OCI-LY7 (cell line): ENCODE measurements at regions not wholly inside any gene's neighbourhood (a gene's known extent, or its start where the extent isn't known, plus 50 kb on each side); places are given as distances from the start of the nearest gene placed in this dataset.

Experiments used
- BruUV-seq: library from RNA; stranded (reverse); fragments of 400-500 nt; replicated peaks from 2 replicates; lab custom pipeline; 2021; lab: Mats Ljungman, UMichigan
- CTCF ChIA-PET: fragments of 300-600 bp; sonication (Branson Sonifier 250); formaldehyde crosslinking; loops from one replicate; lab custom pipeline; 2022; ENCODE audit warnings: antibody characterized with exemption; ENCODE audit not compliant: unreplicated experiment; lab: Charles Lee
- POLR2A ChIA-PET: fragments of 300-600 bp; sonication (Branson Sonifier 250); formaldehyde crosslinking; loops from one replicate; lab custom pipeline; 2022; ENCODE audit warnings: antibody characterized with exemption; lab: Charles Lee
- DNase-seq: peaks from one replicate; pipeline ENCODE4 v3.0.0-alpha.2; 2015; ENCODE audit warnings: low spot score
- H2AFZ ChIP-seq: fragments of 200-600 bp; sonication (generic), shearing (Covaris generic); 2 replicates; pipeline ENCODE4 v1.6.1; 2014; ENCODE audit warnings: mild to moderate bottlenecking, antibody characterized with exemption, low read length, moderate library complexity
- H3K27ac ChIP-seq: fragments of 200-600 bp; sonication (generic); 2 replicates; pipeline ENCODE4 v1.5.1; 2014; ENCODE audit warnings: mixed run types, low read depth, mild to moderate bottlenecking, moderate library complexity, low read length, inconsistent platforms; ENCODE audit not compliant: poor library complexity, severe bottlenecking
- H3K36me3 ChIP-seq: fragments of 200-600 bp; sonication (generic); 2 replicates; pipeline ENCODE4 v1.6.1; 2014; ENCODE audit warnings: mild to moderate bottlenecking, antibody characterized with exemption, low read length, moderate library complexity, mixed read lengths; ENCODE audit not compliant: insufficient read depth
- H3K4me1 ChIP-seq: fragments of 200-600 bp; sonication (generic); 2 replicates; pipeline ENCODE4 v1.5.1; 2014; ENCODE audit warnings: mild to moderate bottlenecking, low read length; ENCODE audit not compliant: insufficient read depth, poor library complexity, severe bottlenecking
- H3K4me2 ChIP-seq: fragments of 200-600 bp; sonication (generic); 2 replicates; pipeline ENCODE4 v1.6.1; 2014; ENCODE audit warnings: mild to moderate bottlenecking, low read length
- H3K4me3 ChIP-seq: fragments of 200-600 bp; sonication (generic); 2 replicates; pipeline ENCODE4 v1.5.1; 2014; ENCODE audit warnings: mild to moderate bottlenecking, low read depth, low read length; ENCODE audit not compliant: poor library complexity, severe bottlenecking
- H3K79me2 ChIP-seq: fragments of 200-600 bp; sonication (generic); 2 replicates; pipeline ENCODE4 v1.6.1; 2016; ENCODE audit warnings: low read depth, mild to moderate bottlenecking, low read length, moderate library complexity, mixed read lengths; ENCODE audit not compliant: insufficient read depth
- H3K9me2 ChIP-seq: fragments of 200-600 bp; sonication (generic); 2 replicates; pipeline ENCODE4 v1.6.1; 2016; ENCODE audit warnings: mild to moderate bottlenecking, low read length, mixed read lengths; ENCODE audit not compliant: insufficient read depth
- H3K9me3 ChIP-seq: fragments of 200-600 bp; sonication (generic); 2 replicates; pipeline ENCODE4 v1.6.1; 2014; ENCODE audit warnings: mild to moderate bottlenecking, mixed run types, low read length, mixed read lengths
- H4K20me1 ChIP-seq: fragments of 200-600 bp; sonication (generic); 2 replicates; pipeline ENCODE4 v1.6.1; 2014; ENCODE audit warnings: mild to moderate bottlenecking, antibody characterized with exemption, low read length, moderate library complexity, mixed read lengths; ENCODE audit not compliant: insufficient read depth
- CTCF ChIP-seq: fragments of 200-600 bp; sonication (generic); conservative IDR thresholded peaks from 2 replicates; pipeline ENCODE4 v1.5.1; 2014; ENCODE audit warnings: mild to moderate bottlenecking, antibody characterized with exemption, low read length, moderate library complexity, mixed read lengths
- EZH2phosphoT487 ChIP-seq: fragments of 200-600 bp; sonication (generic); IDR thresholded peaks from 2 replicates; pipeline ENCODE4 v1.6.1; 2018; ENCODE audit warnings: low read depth, borderline replicate concordance, mild to moderate bottlenecking, mixed run types, antibody characterized with exemption, low read length, moderate library complexity, mixed read lengths
- intact Hi-C: fragments of 100-400 bp; cut with micrococcal nuclease; formaldehyde crosslinking; loops from one replicate; pipeline ENCODE4 v1.10.0; 2022; ENCODE audit not compliant: unreplicated experiment

GRCh38 chr6:50992704-50993625 lies 174.3 kb downstream of the TFAP2B start:
- Histone ChIP-seq H3K27ac (no peak overlapping the region), H3K79me2 (no peaks in the 10 kb centered on the region), H3K9me2 (no peaks in the 10 kb centered on the region), H3K9me3 (no peaks in the 10 kb centered on the region), H3K4me2 (no peak overlapping the region), H3K4me3 (no peak overlapping the region), H4K20me1 (no peaks in the 10 kb centered on the region), H3K4me1 (no peaks in the 10 kb centered on the region), H2AFZ (no peak overlapping the region), H3K36me3 (no peaks in the 10 kb centered on the region)
- ChIA-PET POLR2A (interaction anchor here (0.6 kb wide), 1 partner anchor 171 kb away, joined by 3 read pairs; no protein-coding TSS in a partner anchor), CTCF (no interaction called here)
- TF ChIP-seq CTCF (no peak), EZH2phosphoT487 (no peak)
- DNase-seq, result no peak
- BruUV-seq, result no TSS peak
- intact Hi-C loops, result no loop called here

- Histone ChIP-seq H3K9me3 (no peaks in the 10 kb centered on the region), H3K27ac (no peak overlapping the region), H3K9me2 (no peaks in the 10 kb centered on the region), H3K4me2 (no peak overlapping the region), H3K4me3 (no peak overlapping the region), H3K4me1 (no peaks in the 10 kb centered on the region), H4K20me1 (no peaks in the 10 kb centered on the region), H2AFZ (no peak overlapping the region), H3K79me2 (no peaks in the 10 kb centered on the region), H3K36me3 (no peaks in the 10 kb centered on the region)
- no peak for DNase-seq
- ChIA-PET POLR2A (no interaction called here), CTCF (no interaction called here)
- TF ChIP-seq EZH2phosphoT487, result no peak
- TF ChIP-seq CTCF, result no peak
- intact Hi-C loops, result no loop called here
- BruUV-seq, result no TSS peak
Measured at GRCh38 chr6:50993941-50994720, 175.5 kb downstream of the TFAP2B start.
